ENCODE measurements at regions not wholly inside any gene's neighbourhood (a gene's known extent, or its start where the extent isn't known, plus 50 kb on each side); places are given as distances from the start of the nearest gene placed in this dataset.

- Histone ChIP-seq H4K91ac (ENCODE audit: insufficient read length, low read depth, low read length) (no peak overlapping the region), H2AK5ac (ENCODE audit: insufficient read length, low read length) (no peak overlapping the region), H2BK12ac (ENCODE audit: insufficient read length, low read depth, low read length) (no peak overlapping the region), H3K9me3 (ENCODE audit: control insufficient read depth, low read depth, low read length) (no peaks in the 10 kb centered on the region), H3K4me2 (ENCODE audit: insufficient read depth, insufficient read length, low read length) (no peak overlapping the region), H3T11ph (ENCODE audit: low read length) (no peak overlapping the region), H3K14ac (ENCODE audit: insufficient read depth, low read length) (no peak overlapping the region), H2BK20ac (ENCODE audit: low read depth, low read length, poor library complexity, severe bottlenecking) (no peak overlapping the region), H3K23me2 (ENCODE audit: insufficient read length, low read depth, low read length, poor library complexity, severe bottlenecking) (no peaks in the 10 kb centered on the region), H3K4ac (ENCODE audit: low read depth, low read length) (no peak overlapping the region), H2BK120ac (ENCODE audit: low read depth, low read length, poor library complexity, severe bottlenecking) (no peak overlapping the region), H3K9ac (ENCODE audit: extremely low read depth, insufficient read length, low read length) (no peak overlapping the region), H3K18ac (ENCODE audit: insufficient read length, low read depth, low read length) (no peak overlapping the region), H4K20me1 (ENCODE audit: control insufficient read depth, insufficient read depth, insufficient read length) (no peaks in the 10 kb centered on the region), H3K27ac (ENCODE audit: insufficient read length, low read depth, low read length) (no peak overlapping the region), H3K4me1 (ENCODE audit: insufficient read depth, low read length) (no peaks in the 10 kb centered on the region), H3K27me3 (ENCODE audit: insufficient read depth, low read length) (no peaks in the 10 kb centered on the region), H2BK5ac (ENCODE audit: insufficient read length, low read length) (no peak overlapping the region), H4K5ac (ENCODE audit: insufficient read length, low read depth, low read length) (no peak overlapping the region), H3K79me2 (ENCODE audit: insufficient read depth, low read length) (no peaks in the 10 kb centered on the region), H2AFZ (ENCODE audit: low read length) (no peak overlapping the region), H4K8ac (replicated peaks; ENCODE audit: insufficient read length, low read depth, low read length) (no peak overlapping the region), H2BK15ac (ENCODE audit: low read depth, low read length) (no peak overlapping the region), H3K23ac (ENCODE audit: insufficient read length, low read depth, low read length) (no peak overlapping the region), H3K79me1 (ENCODE audit: insufficient read depth, low read depth, low read length, poor library complexity, severe bottlenecking) (no peaks in the 10 kb centered on the region), H3K56ac (ENCODE audit: insufficient read length, low read depth, low read length) (no peak overlapping the region)
- peaks cover 2 to 16% (median 8%) of the 10 kb centered on the region in 3 experiments; a peak in 5 of 7 replicates for H3K36me3 Mint-ChIP-seq (ENCODE audit: insufficient read depth in 1 of 3, low read depth in 3 of 3)
- H3K27me3 Mint-ChIP-seq (ENCODE audit: low read depth), result no peaks in the 10 kb centered on the region; the same call in 1 of the 2 replicates
- H3K27ac Mint-ChIP-seq, result no peak overlapping the region
- H3K4me3 Mint-ChIP-seq, result no peak overlapping the region
- no peak for DNase-seq
- no CpG with 5 or more reads among the region's 1 CpG for WGBS (ENCODE audit: extremely low coverage, insufficient read length, low lambda C conversion rate)
- peaks cover 0 to 5% of the 10 kb centered on the region in 2 experiments; a peak in 2 of 4 replicates for H3K4me1 Mint-ChIP-seq
- TF ChIP-seq, protein P1, sequence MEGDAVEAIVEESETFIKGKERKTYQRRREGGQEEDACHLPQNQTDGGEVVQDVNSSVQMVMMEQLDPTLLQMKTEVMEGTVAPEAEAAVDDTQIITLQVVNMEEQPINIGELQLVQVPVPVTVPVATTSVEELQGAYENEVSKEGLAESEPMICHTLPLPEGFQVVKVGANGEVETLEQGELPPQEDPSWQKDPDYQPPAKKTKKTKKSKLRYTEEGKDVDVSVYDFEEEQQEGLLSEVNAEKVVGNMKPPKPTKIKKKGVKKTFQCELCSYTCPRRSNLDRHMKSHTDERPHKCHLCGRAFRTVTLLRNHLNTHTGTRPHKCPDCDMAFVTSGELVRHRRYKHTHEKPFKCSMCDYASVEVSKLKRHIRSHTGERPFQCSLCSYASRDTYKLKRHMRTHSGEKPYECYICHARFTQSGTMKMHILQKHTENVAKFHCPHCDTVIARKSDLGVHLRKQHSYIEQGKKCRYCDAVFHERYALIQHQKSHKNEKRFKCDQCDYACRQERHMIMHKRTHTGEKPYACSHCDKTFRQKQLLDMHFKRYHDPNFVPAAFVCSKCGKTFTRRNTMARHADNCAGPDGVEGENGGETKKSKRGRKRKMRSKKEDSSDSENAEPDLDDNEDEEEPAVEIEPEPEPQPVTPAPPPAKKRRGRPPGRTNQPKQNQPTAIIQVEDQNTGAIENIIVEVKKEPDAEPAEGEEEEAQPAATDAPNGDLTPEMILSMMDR (conservative IDR thresholded peaks at IDR 0.05), result no peak
- peaks cover 19 to 23% of the 10 kb centered on the region in 2 experiments for H3K9me3 Mint-ChIP-seq
These were observed 50.9 kb upstream of the ME3 start for GRCh38 chr11:86723281-86723680.
